Uterus (tissue), 2 donors: ENCODE measurements at regions not wholly inside any gene's neighbourhood (a gene's known extent, or its start where the extent isn't known, plus 50 kb on each side); places are given as distances from the start of the nearest gene placed in this dataset.

Source experiments
- CTCF ChIP-seq, 4 experiments: fragments of 200-600 bp in 2 of 4; fragments of 450-650 bp in 2 of 4; sonication (generic) in 2 of 4; IDR thresholded peaks; one replicate each; pipeline ENCODE4 v1.5.1; 2016 to 2019; ENCODE audit warnings: antibody characterized with exemption in 4 of 4, mild to moderate bottlenecking in 2 of 4, moderate library complexity in 1 of 4
- POLR2A ChIP-seq, 2 donors: fragments of 450-650 bp; IDR thresholded peaks; one replicate each; pipeline ENCODE4 v1.6.1; 2016; ENCODE audit warnings: antibody characterized with exemption in 2 of 2, mild to moderate bottlenecking in 1 of 2, moderate library complexity in 1 of 2

- TF ChIP-seq CTCF (IDR thresholded peaks at IDR 0.05) (no peak), POLR2A (IDR thresholded peaks at IDR 0.05) (no peak)
Observed at GRCh38 chr6:100166956-100167355, 172.9 kb upstream of the MCHR2 start.
